GM18520 (cell line): ENCODE measurements at regions not wholly inside any gene's neighbourhood (a gene's known extent, or its start where the extent isn't known, plus 50 kb on each side); places are given as distances from the start of the nearest gene placed in this dataset.

Experiments
- ATAC-seq: cut with Tn5 transposase; IDR thresholded peaks from one replicate; pipeline ENCODE4 v1.9.1; 2021; ENCODE audit not compliant: unreplicated experiment

DNA sequence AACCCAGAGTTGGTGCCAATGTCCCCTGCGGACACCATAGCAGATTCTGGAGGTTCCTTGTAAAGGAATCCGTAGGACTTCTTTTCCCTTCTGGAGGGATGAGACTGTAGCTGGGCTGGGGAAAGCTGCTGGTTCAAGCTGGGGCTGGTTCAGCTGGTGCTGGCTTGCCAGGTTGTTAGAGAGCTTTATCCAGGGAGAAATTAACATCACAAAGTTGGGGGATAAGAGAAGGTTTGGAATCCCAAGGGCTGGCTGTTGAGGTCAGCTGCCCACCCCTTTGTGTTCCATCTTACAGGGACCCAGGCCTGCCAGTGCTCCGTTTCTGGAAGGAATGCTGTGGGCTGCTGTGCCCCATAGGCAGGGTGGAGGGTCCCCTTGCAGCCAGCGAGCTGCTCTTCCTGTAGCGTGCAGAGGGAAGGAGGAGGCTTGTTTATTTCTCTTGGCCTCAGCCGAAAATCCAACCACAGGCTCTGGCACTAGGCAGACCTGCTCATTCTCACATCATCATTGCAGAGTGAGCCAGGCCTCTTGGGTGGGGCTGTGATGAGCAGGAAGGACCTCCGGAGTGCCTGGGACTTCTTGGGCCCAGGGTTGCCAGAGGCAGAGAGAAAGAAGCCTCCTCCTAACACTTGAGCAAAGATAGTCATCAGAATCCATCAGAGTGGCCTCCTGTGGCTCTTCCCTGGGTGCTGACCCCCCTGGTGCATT is 251.1 kb downstream of the SEC14L1 start:
- no peak for ATAC-seq

DNA sequence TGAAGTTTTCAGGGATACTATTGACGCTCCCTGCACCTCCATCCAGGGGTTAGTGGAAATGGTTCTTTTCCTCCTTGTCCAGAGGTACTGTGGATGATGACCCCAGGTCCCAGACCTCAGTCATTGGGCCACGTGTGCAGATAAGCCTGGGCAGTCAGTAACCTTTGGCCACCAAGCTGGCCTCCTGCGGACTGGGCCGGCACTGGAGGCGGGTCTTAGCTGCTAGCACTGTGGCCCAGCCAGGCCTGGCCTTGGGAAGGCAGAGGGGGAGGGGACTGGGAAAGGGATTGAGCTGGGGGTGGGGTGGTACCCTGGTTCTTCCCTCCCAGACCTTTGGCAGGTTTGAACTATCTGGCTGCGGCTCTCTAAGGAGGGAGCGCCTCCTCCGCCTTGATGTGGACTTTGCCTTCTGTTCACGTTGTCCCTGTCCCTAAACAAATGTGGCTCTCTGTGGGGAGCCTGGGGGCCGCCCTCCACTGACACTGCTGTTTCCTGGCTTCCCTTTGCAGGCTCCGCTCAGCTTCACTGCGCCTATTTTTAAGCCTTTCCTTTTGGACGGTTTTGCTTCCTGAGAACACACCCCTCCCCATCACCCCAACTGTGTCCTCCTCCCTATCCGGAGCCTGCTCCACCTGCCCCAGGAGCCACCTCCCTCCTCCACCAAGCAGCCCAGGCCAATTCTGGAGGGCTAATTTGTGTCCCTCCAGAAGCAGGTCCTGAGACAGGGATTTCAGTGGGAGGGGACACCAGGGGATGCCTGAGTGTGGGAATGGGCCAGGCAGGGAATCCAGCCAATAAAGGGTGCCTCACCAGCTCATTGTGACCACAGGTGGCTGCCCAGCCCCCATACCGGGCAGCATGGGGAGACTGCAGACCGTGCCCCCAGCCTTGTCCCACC is 251.9 kb downstream of the SEC14L1 start:
- no peak for ATAC-seq

DNA sequence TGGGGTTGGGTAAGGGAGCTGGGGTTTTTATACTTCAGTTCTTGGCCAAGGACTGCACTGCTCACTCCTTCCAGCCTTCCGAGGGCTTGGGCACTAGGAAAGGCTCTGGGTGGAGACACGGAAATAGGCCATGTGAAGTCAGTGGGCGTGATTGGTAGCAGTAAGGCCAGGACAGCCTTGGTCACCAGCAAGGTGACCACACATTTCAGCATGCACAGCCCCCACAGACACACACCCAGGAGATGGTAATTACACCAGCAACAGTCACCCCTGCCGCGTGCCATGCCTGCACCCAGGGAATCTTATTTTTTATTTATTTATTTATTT is 252.5 kb downstream of the SEC14L1 start:
- no peak for ATAC-seq

DNA sequence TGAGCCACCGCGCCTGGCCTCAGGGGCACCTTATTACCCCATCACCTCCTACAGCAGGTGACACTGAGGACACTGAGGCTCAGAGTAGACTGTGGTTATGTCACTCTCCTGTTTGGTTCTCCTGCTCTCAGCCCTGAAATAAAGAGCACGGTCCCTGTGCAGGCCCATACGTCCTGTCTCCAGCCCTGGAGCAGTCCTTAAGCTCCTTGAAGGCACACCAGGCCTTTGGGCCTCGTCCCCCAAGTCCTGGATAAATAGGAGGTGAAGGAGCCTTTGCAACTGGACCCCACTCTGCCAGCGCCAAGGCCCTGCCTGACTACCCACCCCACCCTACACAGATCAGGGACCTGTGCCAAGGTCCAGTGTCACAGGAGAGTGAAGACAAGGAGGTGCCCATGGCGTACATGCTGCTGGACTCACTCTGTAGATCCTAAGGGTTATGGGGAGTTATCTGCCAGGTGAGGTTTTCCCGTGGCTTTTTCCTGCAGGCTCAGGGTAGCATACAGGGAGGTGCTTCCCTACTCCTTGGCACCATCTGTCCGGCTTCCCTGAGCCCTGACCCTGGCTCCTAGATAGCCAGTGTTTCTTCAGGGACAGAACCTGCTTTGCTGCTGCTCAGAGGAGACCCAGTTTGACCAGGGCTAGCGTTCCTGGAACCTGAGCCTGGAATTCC is 253.2 kb downstream of the SEC14L1 start:
- no peak for ATAC-seq

DNA sequence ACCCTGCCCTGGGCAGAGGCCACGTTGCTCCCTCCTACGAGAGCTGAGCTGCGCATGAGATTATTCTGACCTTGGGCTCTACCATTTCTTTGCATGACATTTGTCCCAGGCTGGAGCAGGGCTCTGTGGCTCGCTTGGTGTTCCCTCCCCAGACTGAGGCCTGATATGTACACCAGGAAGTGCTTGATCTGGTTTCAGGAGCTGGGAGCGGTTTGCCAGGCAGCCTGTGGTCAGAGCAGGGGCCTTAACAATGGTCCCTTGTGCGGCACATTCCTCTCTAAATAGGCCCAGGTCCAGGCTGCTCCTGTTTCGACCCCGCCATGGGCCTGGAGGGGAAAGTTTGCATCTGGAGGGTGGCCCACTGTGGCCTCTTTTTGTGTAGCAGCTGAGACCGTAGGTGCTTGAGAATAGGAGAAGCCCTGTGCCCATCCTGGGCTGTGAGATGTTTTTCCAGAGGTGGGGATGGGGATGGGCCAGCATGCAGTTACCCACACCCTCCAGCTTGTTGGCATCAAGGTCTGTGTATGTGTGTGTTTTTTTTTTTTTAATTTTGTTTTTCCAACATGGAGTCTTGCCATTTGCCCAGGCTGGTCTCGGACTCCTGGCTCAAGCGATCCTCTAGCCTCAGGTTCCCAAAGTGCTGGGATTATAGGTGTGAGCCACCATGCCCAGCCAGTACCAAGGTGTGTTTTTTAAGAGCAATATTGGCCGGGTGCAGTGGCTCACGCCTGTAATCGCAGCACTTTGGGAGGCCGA is 253.9 kb downstream of the SEC14L1 start:
- ATAC-seq = no peak

DNA sequence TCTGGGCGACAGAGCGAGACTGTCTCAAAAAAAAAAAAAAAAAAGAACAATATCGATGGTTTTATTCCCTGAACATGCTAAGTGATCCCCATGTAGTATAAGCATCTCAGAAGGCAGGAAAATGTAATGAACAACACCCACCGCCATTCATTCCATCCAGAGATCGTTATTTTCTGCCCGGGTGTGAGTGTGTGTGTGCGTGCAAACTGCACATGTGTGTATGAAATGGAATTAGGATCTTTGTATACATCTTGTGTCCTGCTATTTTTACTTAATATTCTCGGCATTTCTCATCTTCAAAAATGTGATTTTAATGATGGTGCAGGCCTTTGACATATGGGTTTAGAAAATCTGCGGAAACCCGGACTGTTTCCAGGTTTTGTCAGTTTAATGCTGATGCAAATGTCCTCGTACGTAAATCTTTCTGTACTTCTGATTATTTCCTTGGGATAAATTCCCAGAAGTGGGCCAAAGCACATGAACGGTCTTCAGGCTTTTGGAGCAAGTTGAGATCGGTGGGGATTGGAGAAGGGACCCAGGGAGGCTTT is 254.8 kb downstream of the SEC14L1 start:
- ATAC-seq = no peak

DNA sequence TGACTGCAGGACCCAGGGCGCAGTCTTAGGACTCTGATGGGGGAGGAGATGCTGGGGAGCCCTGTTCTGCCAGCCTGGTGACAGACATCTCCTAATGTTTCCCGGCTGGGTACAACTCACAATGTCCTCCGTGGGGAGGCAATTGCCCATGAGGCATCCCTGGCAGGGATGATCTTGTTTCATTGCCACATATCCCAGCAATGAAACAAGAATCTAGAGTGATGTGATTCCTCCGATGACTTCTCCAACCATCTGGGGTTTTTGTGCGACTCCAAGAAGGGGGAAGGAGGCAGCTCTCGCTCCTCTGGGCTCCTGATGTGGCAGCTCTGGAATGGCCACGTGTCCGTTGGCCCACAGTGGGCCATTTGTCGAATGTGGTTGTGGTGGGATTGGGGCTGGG is 255.8 kb downstream of the SEC14L1 start:
- ATAC-seq = no peak

DNA sequence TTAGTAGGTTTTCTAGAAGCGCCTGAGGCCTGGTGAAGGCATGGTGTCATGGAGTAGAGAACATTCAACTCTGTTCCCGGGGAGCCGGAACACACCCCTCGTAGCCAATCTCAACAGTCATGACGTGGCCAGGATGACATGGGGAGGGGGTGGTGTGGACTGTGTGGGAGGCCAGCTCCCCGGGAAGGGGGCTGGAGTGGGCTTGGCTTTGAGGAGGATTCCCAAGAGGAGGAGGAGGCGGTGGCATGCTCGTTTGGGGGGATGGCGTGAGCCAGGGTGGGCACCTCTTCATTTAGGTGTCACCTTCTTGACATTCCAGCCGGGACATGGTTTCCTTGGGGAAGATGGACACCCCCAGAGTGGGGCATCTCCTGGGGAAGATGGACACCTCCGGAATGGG is 257.5 kb downstream of the SEC14L1 start:
- no peak for ATAC-seq

DNA sequence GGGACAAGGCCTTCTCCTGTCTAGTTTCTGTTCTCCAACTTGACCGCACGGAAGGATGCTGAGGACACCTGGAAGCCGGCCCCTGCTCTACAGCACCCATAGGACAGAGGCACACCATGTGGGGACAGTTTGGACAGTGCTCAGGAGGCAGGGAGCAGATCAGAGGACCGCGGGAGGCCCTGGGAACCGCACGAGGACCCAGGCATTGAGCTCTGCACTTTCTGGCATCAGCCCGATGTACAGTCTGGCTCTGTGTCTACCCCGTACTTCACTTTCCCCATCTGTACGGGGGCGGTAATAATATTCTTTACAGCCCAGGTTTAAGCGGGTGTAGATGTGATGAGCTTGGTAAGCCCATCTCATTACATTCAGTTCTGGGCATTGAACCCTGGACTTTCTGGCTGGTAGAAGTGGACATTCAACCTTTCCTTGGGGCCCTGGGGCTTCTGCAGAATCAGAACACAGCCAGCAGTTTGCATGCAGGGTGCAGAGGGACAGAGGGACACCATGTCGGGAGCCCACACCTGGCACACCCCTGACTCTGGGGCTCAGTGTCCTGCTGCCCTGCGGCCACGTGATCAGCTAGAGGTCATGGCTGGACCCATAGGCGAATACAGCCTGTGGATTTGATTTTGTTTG is 258.7 kb downstream of the SEC14L1 start:
- no peak for ATAC-seq

DNA sequence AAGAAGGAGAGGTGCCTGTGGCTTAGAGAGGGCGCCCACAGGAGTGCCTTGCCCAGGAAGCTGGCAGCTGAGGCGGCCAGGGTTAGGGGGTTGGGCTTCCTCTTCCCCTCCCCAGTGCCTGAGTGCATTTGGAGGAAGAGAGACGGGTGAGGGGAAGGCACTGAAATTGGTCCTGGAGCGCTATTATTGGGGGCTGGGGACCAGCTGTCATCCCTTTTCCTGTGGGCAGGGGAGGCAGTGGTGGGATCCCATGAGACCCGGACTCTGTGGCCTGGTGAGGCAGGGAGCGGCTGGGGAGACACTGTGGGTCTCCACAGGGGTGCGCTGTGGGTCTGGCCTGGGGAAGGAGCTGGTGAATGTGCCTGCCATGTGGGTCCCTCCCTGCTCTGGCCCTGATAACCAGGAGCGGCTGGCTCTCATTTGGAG is 259.7 kb downstream of the SEC14L1 start:
- no peak for ATAC-seq

DNA sequence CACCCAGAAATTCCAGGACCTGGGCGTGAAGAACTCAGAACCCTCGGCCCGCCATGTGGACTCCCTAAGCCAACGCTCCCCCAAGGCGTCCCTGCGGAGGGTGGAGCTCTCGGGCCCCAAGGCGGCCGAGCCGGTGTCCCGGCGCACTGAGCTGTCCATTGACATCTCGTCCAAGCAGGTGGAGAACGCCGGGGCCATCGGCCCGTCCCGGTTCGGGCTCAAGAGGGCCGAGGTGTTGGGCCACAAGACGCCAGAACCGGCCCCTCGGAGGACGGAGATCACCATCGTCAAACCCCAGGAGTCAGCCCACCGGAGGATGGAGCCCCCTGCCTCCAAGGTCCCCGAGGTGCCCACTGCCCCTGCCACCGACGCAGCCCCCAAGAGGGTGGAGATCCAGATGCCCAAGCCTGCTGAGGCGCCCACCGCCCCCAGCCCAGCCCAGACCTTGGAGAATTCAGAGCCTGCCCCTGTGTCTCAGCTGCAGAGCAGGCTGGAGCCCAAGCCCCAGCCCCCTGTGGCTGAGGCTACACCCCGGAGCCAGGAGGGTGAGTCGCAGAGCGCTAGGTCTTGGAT is 261.5 kb downstream of the SEC14L1 start:
- ATAC-seq = no peak

DNA sequence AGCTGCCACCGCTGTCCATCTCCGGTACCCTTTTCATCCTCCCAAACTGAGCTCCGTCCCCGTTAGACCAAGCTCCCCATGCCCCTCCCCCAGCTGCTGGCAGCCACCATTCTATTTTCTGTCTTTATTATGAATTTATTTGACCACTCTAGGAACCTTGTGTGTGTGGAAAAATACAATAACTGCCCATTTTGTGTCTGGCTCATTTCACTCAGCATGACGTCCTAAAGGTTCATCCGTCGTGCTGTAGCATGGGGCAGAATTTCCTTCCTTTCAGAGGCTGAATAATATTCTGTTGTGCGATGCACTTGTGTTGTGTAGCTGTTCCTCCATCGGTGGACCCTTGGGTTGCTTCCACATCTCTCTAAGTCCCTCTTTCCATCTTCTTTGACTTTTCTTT is 263.1 kb downstream of the SEC14L1 start:
- no peak for ATAC-seq

DNA sequence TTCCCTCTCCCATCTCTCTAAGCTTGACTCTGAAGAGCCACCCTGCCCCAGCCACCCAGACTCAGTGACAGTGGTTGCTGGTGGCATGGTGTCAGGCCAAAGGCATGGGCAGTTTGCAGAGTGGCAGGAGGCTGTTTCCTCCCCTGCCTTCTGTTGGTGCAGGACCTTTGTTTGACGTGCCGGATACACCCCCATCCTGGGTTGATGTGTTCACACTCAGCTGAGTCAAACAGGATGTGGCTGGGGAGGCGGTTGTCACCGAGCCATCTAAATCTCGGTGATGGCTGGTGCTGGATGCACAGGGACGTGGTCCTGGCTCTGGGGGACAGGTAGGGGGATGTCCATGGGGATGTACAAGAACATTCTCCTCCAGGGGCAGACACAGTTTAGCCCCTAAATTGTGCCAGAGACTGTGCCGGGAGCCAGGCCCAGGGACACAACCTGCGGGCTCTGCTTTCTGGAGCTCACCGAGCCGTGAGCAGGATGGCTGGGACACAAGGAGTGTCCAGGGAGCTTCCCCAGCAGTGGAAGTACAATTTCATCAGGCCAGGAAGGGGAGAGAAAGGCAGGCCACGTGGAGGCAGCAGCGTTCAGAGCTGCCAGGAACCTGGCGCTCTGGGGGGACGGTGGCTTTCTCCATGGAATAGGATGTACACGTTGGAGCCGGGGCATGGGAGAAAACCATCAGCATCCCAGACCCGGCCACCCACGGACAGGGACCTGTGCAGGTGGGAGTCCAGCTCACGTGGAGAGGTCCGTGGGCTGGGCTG is 264.2 kb downstream of the SEC14L1 start:
- ATAC-seq = peak; percentile 71

DNA sequence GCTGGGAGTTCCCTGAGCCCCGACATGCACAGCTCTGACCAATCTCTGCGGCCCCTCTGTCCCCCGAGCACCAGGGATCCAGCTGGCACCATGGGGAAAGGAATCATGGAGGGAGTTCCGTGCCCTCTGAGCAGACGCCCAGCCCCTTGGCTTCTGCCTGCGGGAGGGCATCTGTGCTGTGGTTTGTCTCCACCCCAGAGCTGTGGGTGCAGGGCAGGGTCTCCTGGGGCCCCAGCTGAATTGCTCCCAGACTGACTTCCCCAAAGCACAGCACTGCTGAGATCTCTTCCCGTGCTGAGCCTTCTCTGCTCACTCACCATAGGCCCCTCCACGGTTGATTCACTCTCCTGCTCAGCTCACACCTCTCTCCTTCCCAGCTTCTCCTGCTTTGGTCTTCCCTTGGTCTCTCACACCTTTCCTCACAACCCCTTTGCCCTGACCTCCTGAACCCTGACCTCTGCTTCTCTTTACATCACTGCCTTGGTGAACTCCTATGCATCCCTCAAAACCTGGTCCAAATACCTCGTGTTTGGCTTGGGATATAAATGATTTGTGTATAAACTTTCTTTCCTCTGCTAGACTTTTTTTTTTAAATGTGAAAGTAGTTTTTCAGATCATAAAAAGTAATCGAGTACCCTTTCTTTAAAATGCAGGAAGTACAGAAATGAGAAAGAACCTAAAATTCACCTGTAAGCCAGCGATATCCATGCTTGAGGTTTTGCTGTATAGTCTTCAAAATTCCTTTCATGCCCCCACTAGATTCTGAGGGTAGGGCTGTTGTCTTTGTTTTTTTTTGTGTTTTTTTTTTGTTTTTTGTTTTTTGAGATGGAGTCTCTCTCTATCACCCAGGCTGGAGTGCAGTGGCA is 265.3 kb downstream of the SEC14L1 start:
- no peak for ATAC-seq

DNA sequence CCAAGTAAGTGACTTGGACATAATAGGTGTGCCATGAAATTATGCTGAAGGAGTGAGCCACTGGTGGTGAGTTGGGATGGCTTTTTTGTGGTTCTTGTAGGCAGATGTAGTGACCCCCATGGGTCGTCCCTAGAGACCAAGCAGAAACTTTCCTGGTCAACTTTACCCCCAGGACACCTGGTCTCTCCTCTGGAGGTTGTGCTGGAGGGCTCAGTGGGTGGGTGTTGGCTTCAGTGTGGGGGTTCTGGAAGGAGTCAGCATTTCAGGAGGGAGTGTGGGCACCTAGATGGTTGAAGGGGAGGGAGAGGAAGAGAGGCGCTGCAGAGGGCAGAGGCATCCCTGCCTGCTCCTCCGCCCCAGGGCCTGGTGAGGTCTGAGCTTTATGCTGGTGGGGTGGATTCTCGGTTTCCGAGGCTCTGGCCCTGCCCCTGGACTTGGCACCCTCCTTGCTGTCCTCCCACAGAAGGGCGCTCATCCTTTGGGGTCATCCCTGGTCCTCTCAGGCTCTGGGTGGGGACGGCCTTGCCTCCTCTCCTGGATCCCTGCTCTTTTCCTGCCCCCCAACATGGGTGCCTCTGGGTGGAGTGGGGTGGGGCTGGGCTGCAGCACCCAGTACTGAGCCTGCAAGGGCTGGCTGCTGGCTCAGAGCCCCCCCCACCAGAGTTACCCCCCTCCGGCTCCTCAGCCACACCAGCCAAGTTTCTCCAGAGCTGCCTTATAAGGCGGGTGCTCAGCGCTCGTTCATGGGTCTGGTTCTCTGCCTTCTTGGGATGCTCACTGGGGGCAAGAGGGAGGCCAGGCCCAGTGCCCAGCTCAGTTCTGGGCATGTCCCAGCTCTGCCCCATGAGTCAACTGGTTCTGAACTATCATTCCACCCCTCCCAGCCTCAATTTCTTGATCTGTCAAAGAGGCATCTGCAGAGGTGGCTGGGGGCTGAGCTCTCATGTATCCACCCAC is 266.8 kb downstream of the SEC14L1 start:
- no peak for ATAC-seq

DNA sequence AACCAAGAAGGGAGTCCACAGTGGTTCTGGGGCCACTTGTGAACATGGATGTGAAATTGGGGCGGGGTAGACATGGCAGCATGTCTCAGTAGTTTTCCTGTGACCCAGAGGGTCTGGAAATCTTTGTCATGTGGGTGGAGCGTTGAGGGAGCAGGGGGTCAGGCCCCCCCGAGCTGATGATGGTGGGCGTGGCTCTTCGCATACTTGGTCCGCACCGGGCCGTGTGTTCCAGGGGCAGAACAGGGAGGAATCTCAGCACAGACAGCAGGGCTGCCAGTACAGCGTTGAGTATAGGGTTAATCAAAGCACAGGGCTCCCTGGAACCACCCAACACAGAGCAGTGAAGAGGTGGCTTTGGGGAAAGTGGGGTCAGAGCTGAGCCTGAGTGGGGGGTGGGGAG is 267.5 kb downstream of the SEC14L1 start:
- ATAC-seq = no peak
